ENCODE measurements at regions not wholly inside any gene's neighbourhood (a gene's known extent, or its start where the extent isn't known, plus 50 kb on each side); places are given as distances from the start of the nearest gene placed in this dataset.

GRCh38 chr9:73565026-73565425, 413.4 kb downstream of the ANXA1 start:
- Histone ChIP-seq H3K27ac (no peak overlapping the region), H3K9ac (ENCODE audit: insufficient read length) (no peak overlapping the region), H3K9me3 (ENCODE audit: low read depth, low read length) (no peaks in the 10 kb centered on the region), H3K4me3 (no peak overlapping the region), H3K36me3 (ENCODE audit: insufficient read depth, low read length) (no peaks in the 10 kb centered on the region)
- TF ChIP-seq EZH2 (IDR thresholded peaks at IDR 0.05): no peak
- TF ChIP-seq FOXP2 (optimal IDR thresholded peaks at IDR 0.05; ENCODE audit: control extremely low read depth, extremely low read length, insufficient read depth): no peak
- TF ChIP-seq POLR2AphosphoS5 (IDR thresholded peaks at IDR 0.05; ENCODE audit: borderline replicate concordance, low read depth, low read length): no peak
- no peak for DNase-seq (ENCODE audit: low read depth, low spot score)

- Histone ChIP-seq H3K4me3 (no peak overlapping the region), H3K36me3 (ENCODE audit: insufficient read depth, low read length) (no peaks in the 10 kb centered on the region), H3K27ac (no peak overlapping the region), H3K9me3 (ENCODE audit: low read depth, low read length) (no peaks in the 10 kb centered on the region), H3K9ac (ENCODE audit: insufficient read length) (no peak overlapping the region)
- no peak for TF ChIP-seq EZH2 (IDR thresholded peaks at IDR 0.05)
- TF ChIP-seq FOXP2 (optimal IDR thresholded peaks at IDR 0.05; ENCODE audit: control extremely low read depth, extremely low read length, insufficient read depth): no peak
- no peak for TF ChIP-seq POLR2AphosphoS5 (IDR thresholded peaks at IDR 0.05; ENCODE audit: borderline replicate concordance, low read depth, low read length)
- no peak for DNase-seq (ENCODE audit: low read depth, low spot score)
Measured at GRCh38 chr9:73565833-73566465, 414.3 kb downstream of the ANXA1 start.

GRCh38 chr9:73566627-73567026, 415.0 kb downstream of the ANXA1 start:
- no peak for DNase-seq (ENCODE audit: low read depth, low spot score)
- H3K9me3 ChIP-seq (ENCODE audit: low read depth, low read length): no peaks in the 10 kb centered on the region

GRCh38 chr9:73573235-73573634, 421.6 kb downstream of the ANXA1 start:
- Histone ChIP-seq H3K4me3 (no peak overlapping the region), H3K36me3 (ENCODE audit: insufficient read depth, low read length) (no peaks in the 10 kb centered on the region), H3K9ac (ENCODE audit: insufficient read length) (no peak overlapping the region), H3K9me3 (ENCODE audit: low read depth, low read length) (no peaks in the 10 kb centered on the region), H3K27ac (no peak overlapping the region)
- TF ChIP-seq EZH2 (IDR thresholded peaks at IDR 0.05): no peak
- no peak for TF ChIP-seq FOXP2 (optimal IDR thresholded peaks at IDR 0.05; ENCODE audit: control extremely low read depth, extremely low read length, insufficient read depth)
- TF ChIP-seq POLR2AphosphoS5 (IDR thresholded peaks at IDR 0.05; ENCODE audit: borderline replicate concordance, low read depth, low read length): no peak
- no peak for DNase-seq (ENCODE audit: low read depth, low spot score)

More at GRCh38 chr9:73566627-73567026, 415.0 kb downstream of the ANXA1 start:
- Histone ChIP-seq H3K9ac (ENCODE audit: insufficient read length) (no peak overlapping the region), H3K4me3 (no peak overlapping the region), H3K36me3 (ENCODE audit: insufficient read depth, low read length) (no peaks in the 10 kb centered on the region), H3K27ac (no peak overlapping the region)
- TF ChIP-seq EZH2 (IDR thresholded peaks at IDR 0.05) (no peak), FOXP2 (optimal IDR thresholded peaks at IDR 0.05; ENCODE audit: control extremely low read depth, extremely low read length, insufficient read depth) (no peak), POLR2AphosphoS5 (IDR thresholded peaks at IDR 0.05; ENCODE audit: borderline replicate concordance, low read depth, low read length) (no peak)

GRCh38 chr9:73575101-73576060, 423.7 kb downstream of the ANXA1 start:
- DNase-seq (ENCODE audit: low read depth, low spot score): no peak
- H3K27ac ChIP-seq: no peak overlapping the region
- no peak overlapping the region for H3K9ac ChIP-seq (ENCODE audit: insufficient read length)
- H3K9me3 ChIP-seq (ENCODE audit: low read depth, low read length): no peaks in the 10 kb centered on the region
- H3K36me3 ChIP-seq (ENCODE audit: insufficient read depth, low read length): no peaks in the 10 kb centered on the region
- no peak for TF ChIP-seq POLR2AphosphoS5 (IDR thresholded peaks at IDR 0.05; ENCODE audit: borderline replicate concordance, low read depth, low read length)
- TF ChIP-seq EZH2 (IDR thresholded peaks at IDR 0.05): no peak
- no peak for TF ChIP-seq FOXP2 (optimal IDR thresholded peaks at IDR 0.05; ENCODE audit: control extremely low read depth, extremely low read length, insufficient read depth)
- H3K4me3 ChIP-seq: no peak overlapping the region

GRCh38 chr9:73577848-73578247, 426.2 kb downstream of the ANXA1 start:
- TF ChIP-seq EZH2 (IDR thresholded peaks at IDR 0.05): no peak
- TF ChIP-seq FOXP2 (optimal IDR thresholded peaks at IDR 0.05; ENCODE audit: control extremely low read depth, extremely low read length, insufficient read depth): no peak
- TF ChIP-seq POLR2AphosphoS5 (IDR thresholded peaks at IDR 0.05; ENCODE audit: borderline replicate concordance, low read depth, low read length): no peak

GRCh38 chr9:73579823-73580222, 428.2 kb downstream of the ANXA1 start:
- H3K9ac ChIP-seq (ENCODE audit: insufficient read length): no peak overlapping the region
- H3K36me3 ChIP-seq (ENCODE audit: insufficient read depth, low read length): no peaks in the 10 kb centered on the region
- no peak overlapping the region for H3K27ac ChIP-seq
- no peak for DNase-seq (ENCODE audit: low read depth, low spot score)
- H3K9me3 ChIP-seq (ENCODE audit: low read depth, low read length): no peaks in the 10 kb centered on the region
- no peak overlapping the region for H3K4me3 ChIP-seq
- TF ChIP-seq EZH2 (IDR thresholded peaks at IDR 0.05): no peak
- no peak for TF ChIP-seq POLR2AphosphoS5 (IDR thresholded peaks at IDR 0.05; ENCODE audit: borderline replicate concordance, low read depth, low read length)
- no peak for TF ChIP-seq FOXP2 (optimal IDR thresholded peaks at IDR 0.05; ENCODE audit: control extremely low read depth, extremely low read length, insufficient read depth)

More at GRCh38 chr9:73577848-73578247, 426.2 kb downstream of the ANXA1 start:
- no peaks in the 10 kb centered on the region for H3K36me3 ChIP-seq (ENCODE audit: insufficient read depth, low read length)
- H3K4me3 ChIP-seq: no peak overlapping the region
- no peak for DNase-seq (ENCODE audit: low read depth, low spot score)
- no peak overlapping the region for H3K9ac ChIP-seq (ENCODE audit: insufficient read length)
- no peak overlapping the region for H3K27ac ChIP-seq
- no peaks in the 10 kb centered on the region for H3K9me3 ChIP-seq (ENCODE audit: low read depth, low read length)

GRCh38 chr9:73583576-73583975, 431.9 kb downstream of the ANXA1 start:
- TF ChIP-seq EZH2 (IDR thresholded peaks at IDR 0.05) (no peak), POLR2AphosphoS5 (IDR thresholded peaks at IDR 0.05; ENCODE audit: borderline replicate concordance, low read depth, low read length) (no peak), FOXP2 (optimal IDR thresholded peaks at IDR 0.05; ENCODE audit: control extremely low read depth, extremely low read length, insufficient read depth) (no peak)
- H3K9me3 ChIP-seq (ENCODE audit: low read depth, low read length): no peaks in the 10 kb centered on the region
- H3K4me3 ChIP-seq: no peak overlapping the region
- no peak overlapping the region for H3K27ac ChIP-seq
- H3K9ac ChIP-seq (ENCODE audit: insufficient read length): no peak overlapping the region
- no peaks in the 10 kb centered on the region for H3K36me3 ChIP-seq (ENCODE audit: insufficient read depth, low read length)
- no peak for DNase-seq (ENCODE audit: low read depth, low spot score)
